AG09309 (cell line): ENCODE measurements at regions not wholly inside any gene's neighbourhood (a gene's known extent, or its start where the extent isn't known, plus 50 kb on each side); places are given as distances from the start of the nearest gene placed in this dataset.
"Not testable (repeated sequence)": the region's sequence is repeated elsewhere in the genome, so short reads cannot be mapped to it uniquely, and the experiment has no call there.

ENCODE experiments used
- DNase-seq: peaks from one replicate; pipeline ENCODE4 v3.0.0-alpha.2; 2010; ENCODE audit warnings: low read depth
- H3K4me3 ChIP-seq: 2 replicates; pipeline ENCODE4 v1.5.1; 2011; ENCODE audit warnings: mild to moderate bottlenecking, low read depth, low read length, moderate library complexity; ENCODE audit not compliant: control insufficient read depth
- CTCF ChIP-seq: IDR thresholded peaks from 2 replicates; pipeline ENCODE4 v1.5.1; 2011; ENCODE audit warnings: mild to moderate bottlenecking, low read depth, low read length, inconsistent platforms; ENCODE audit not compliant: insufficient read depth, control insufficient read depth; ENCODE audit errors: missing control alignments

- no peak overlapping the region for H3K4me3 ChIP-seq
- no peak for TF ChIP-seq CTCF
- DNase-seq, result no peak
Observed at GRCh38 chrX:829145-829544, 198.6 kb downstream of the SHOX start.

- TF ChIP-seq CTCF, result no peak
- no peak overlapping the region for H3K4me3 ChIP-seq
- DNase-seq, result no peak
Observed at GRCh38 chrX:828411-828959, 197.9 kb downstream of the SHOX start.

GRCh38 chrX:826448-826847, 195.9 kb downstream of the SHOX start:
- no peak overlapping the region for H3K4me3 ChIP-seq
- TF ChIP-seq CTCF, result no peak
- DNase-seq, result no peak

GRCh38 chrX:825991-826390, 195.4 kb downstream of the SHOX start:
- H3K4me3 ChIP-seq, result no peak overlapping the region
- DNase-seq, result peak; percentile 21
- no peak for TF ChIP-seq CTCF

DNA sequence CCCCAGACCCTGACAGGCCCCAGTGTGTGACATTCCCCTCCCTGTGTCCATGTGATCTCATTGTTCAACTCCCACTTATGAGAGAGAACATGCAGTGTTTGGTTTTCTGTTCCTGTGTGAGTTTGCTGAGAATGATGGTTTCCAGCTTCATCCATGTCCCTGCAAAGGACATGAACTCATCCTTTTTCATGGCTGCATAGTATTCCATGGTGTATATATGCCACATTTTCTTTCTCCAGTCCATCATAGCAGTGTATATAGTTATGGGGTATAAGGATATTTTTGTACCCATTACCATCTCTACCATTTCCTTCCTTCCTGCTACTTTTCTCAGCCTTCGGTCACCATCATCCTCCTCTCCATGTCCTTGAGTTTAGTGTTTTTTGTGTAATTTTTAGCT, 192.5 kb downstream of the SHOX start:
- not testable (repeated sequence) for DNase-seq, H3K4me3 ChIP-seq

- TF ChIP-seq CTCF, result no peak
Observed at GRCh38 chrX:821327-822107, 190.9 kb downstream of the SHOX start.

GRCh38 chrX:819684-820083, 189.1 kb downstream of the SHOX start:
- DNase-seq, result no peak
- no peak overlapping the region for H3K4me3 ChIP-seq
- no peak for TF ChIP-seq CTCF

More at GRCh38 chrX:821327-822107, 190.9 kb downstream of the SHOX start:
- no peak for DNase-seq
- no peak overlapping the region for H3K4me3 ChIP-seq
